Stimulated activated naive CD8-positive, alpha-beta T cell treated with anti-CD3 and anti-CD28 coated beads, Interleukin-15, Interleukin-2, amounts not matched to agents 100 U/mL and 50 U/mL, for 24 hours (primary cell): ENCODE measurements at regions not wholly inside any gene's neighbourhood (a gene's known extent, or its start where the extent isn't known, plus 50 kb on each side); places are given as distances from the start of the nearest gene placed in this dataset.
A peak's percentile ranks its signal among the peaks of the same experiment; 100 is the strongest.

Experiments
- ATAC-seq: fragments of 150-1000 bp; cut with Tn5 transposase; one replicate; pipeline ENCODE4 v1.10.0; 2021
- DNase-seq: peaks from one replicate; pipeline ENCODE4 v3.0.0; 2021

GRCh38 chr12:27907766-27908165, 64.8 kb downstream of the PTHLH start:
- no peak for DNase-seq
- ATAC-seq = no peak

- DNase-seq = no peak
- no peak for ATAC-seq
Observed at GRCh38 chr12:27906658-27907473, 65.7 kb downstream of the PTHLH start.

GRCh38 chr12:27906127-27906500, 66.4 kb downstream of the PTHLH start:
- DNase-seq (no peak), ATAC-seq (no peak)

GRCh38 chr12:27905285-27906126, 67.0 kb downstream of the PTHLH start:
- DNase-seq = no peak
- ATAC-seq = no peak

GRCh38 chr12:27902651-27903050, 69.9 kb downstream of the PTHLH start:
- DNase-seq (no peak), ATAC-seq (no peak)

- DNase-seq = no peak
- ATAC-seq = no peak
Observed at GRCh38 chr12:27901959-27902358, 70.6 kb downstream of the PTHLH start.

GRCh38 chr12:27900920-27901879, 71.3 kb downstream of the PTHLH start:
- ATAC-seq (no peak), DNase-seq (no peak)

GRCh38 chr12:27899151-27899661, 73.3 kb downstream of the PTHLH start:
- ATAC-seq (no peak), DNase-seq (no peak)

GRCh38 chr12:27898022-27898421, 74.5 kb downstream of the PTHLH start:
- DNase-seq (no peak), ATAC-seq (no peak)

- no peak for ATAC-seq
- DNase-seq = no peak
Observed at GRCh38 chr12:27896419-27896990, 76.0 kb downstream of the PTHLH start.

GRCh38 chr12:27894309-27894708, 78.2 kb downstream of the PTHLH start:
- no peak for ATAC-seq
- no peak for DNase-seq

GRCh38 chr12:27879708-27880107, 92.8 kb downstream of the PTHLH start:
- no peak for ATAC-seq
- DNase-seq = no peak

GRCh38 chr12:27875677-27876076, 95.6 kb upstream of the MANSC4 start:
- no peak for DNase-seq
- ATAC-seq = no peak

- no peak for ATAC-seq
- DNase-seq = no peak
Observed at GRCh38 chr12:27873010-27873409, 93.0 kb upstream of the MANSC4 start.

GRCh38 chr12:27871946-27872345, 91.9 kb upstream of the MANSC4 start:
- ATAC-seq (no peak), DNase-seq (no peak)

GRCh38 chr12:27870939-27871338, 90.9 kb upstream of the MANSC4 start:
- ATAC-seq (no peak), DNase-seq (no peak)

- ATAC-seq = no peak
- no peak for DNase-seq
Observed at GRCh38 chr12:27869567-27869966, 89.5 kb upstream of the MANSC4 start.

- DNase-seq (no peak), ATAC-seq (no peak)
Observed at GRCh38 chr12:27868139-27868538, 88.1 kb upstream of the MANSC4 start.

- no peak for ATAC-seq
- DNase-seq = no peak
Observed at GRCh38 chr12:27866373-27867101, 86.5 kb upstream of the MANSC4 start.

GRCh38 chr12:27865421-27865820, 85.4 kb upstream of the MANSC4 start:
- ATAC-seq (no peak), DNase-seq (no peak)

- DNase-seq = no peak
- ATAC-seq = peak; percentile 79
Observed at GRCh38 chr12:27864521-27864920, 84.5 kb upstream of the MANSC4 start.
